ENCODE measurements at regions not wholly inside any gene's neighbourhood (a gene's known extent, or its start where the extent isn't known, plus 50 kb on each side); places are given as distances from the start of the nearest gene placed in this dataset.

DNA sequence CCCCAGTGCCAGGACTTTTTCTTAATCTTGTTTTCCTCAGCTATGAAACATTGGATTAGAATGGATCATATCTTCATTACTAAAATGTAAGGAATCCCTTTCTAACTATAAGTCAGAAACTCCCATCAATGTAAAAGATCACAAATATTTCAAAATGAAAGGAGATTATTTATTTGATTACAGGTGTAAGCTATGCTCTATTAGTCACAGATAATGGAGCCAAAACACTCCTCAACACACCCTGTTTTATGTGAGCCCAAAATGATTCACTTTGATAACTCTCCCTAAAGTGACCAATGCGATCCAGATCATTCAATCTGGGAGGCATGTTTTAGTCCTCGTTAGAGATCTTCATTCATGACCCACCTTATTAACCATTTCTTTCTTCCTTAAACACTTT lies 566.7 kb upstream of the TENM3 start:
- no peak overlapping the region for H3K27ac Mint-ChIP-seq
- no peaks in the 10 kb centered on the region for H3K36me3 Mint-ChIP-seq (ENCODE audit: low read depth)
- H3K4me3 Mint-ChIP-seq = no peak overlapping the region
- no peaks in the 10 kb centered on the region for H3K27me3 Mint-ChIP-seq
- no peak for DNase-seq
- no peaks in the 10 kb centered on the region for H3K4me1 Mint-ChIP-seq (ENCODE audit: low read depth)
- H3K9me3 Mint-ChIP-seq = peaks cover 9% of the 10 kb centered on the region

DNA sequence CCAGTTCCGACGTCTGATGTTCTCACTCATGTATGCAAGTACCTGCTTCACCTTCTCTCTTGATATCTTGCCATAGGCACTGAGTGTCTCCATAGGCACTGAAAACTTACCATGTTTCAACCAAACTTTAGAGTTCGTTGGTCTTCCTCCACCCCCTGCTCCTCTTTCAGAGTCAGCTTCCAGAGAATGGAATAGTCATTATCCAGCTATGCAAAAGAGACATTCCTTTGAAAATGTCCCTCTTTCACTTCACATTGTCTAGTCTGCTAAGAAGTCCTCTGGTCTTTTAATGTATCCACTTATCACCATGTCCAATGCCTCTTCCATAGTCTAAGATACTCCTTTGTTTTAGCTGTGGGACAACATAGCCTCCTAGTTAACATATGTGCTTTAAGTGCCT lies 566.0 kb upstream of the TENM3 start:
- Mint-ChIP-seq H3K27me3 (no peaks in the 10 kb centered on the region), H3K27ac (no peak overlapping the region), H3K9me3 (peaks cover 9% of the 10 kb centered on the region), H3K36me3 (ENCODE audit: low read depth) (no peaks in the 10 kb centered on the region), H3K4me1 (ENCODE audit: low read depth) (no peaks in the 10 kb centered on the region), H3K4me3 (no peak overlapping the region)
- no peak for DNase-seq

DNA sequence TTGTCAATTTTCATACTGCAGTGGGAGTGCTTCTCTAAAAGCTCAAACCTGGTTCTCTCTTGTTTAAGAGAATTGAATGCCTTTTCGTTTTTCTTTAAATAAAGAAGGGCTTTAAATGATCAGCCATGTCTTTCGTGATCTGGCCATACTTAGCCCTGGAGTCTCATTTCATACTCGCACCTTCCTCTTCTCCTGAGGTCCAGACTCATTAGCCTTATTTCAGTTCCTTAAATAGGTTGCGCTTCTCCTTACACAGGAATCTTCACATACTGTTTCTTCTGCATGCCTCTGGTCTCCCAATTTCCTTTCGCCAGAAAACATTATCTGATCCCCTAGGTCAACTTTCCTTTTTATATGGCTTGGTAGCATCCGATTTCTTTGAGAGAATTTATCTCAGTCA lies 565.6 kb upstream of the TENM3 start:
- Mint-ChIP-seq H3K4me1 (ENCODE audit: low read depth) (no peaks in the 10 kb centered on the region), H3K4me3 (no peak overlapping the region), H3K27ac (no peak overlapping the region), H3K36me3 (ENCODE audit: low read depth) (no peaks in the 10 kb centered on the region), H3K9me3 (peaks cover 9% of the 10 kb centered on the region), H3K27me3 (no peaks in the 10 kb centered on the region)
- no peak for DNase-seq

DNA sequence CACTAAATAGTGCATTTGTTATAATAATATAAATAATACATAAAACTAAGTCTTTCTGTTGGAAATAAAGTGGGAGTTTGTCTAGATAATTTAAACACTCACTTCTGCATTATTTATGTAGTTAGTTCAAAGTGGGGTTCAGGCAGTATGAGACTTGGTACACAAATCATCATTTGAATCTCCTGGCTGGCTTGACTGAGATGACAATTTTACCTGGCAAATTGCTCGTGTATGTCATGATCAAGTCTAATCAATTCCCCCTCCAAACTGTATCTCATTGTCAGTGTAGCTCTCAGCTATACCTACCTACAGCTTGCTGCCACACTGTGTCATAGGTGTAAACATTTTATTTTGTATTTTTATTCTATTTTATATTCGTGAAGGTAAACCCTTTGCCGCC lies 563.4 kb upstream of the TENM3 start:
- Mint-ChIP-seq H3K4me3 (no peak overlapping the region), H3K27me3 (no peaks in the 10 kb centered on the region), H3K4me1 (ENCODE audit: low read depth) (no peaks in the 10 kb centered on the region), H3K36me3 (ENCODE audit: low read depth) (no peaks in the 10 kb centered on the region), H3K27ac (no peak overlapping the region), H3K9me3 (peaks cover 13% of the 10 kb centered on the region)
- DNase-seq = no peak

DNA sequence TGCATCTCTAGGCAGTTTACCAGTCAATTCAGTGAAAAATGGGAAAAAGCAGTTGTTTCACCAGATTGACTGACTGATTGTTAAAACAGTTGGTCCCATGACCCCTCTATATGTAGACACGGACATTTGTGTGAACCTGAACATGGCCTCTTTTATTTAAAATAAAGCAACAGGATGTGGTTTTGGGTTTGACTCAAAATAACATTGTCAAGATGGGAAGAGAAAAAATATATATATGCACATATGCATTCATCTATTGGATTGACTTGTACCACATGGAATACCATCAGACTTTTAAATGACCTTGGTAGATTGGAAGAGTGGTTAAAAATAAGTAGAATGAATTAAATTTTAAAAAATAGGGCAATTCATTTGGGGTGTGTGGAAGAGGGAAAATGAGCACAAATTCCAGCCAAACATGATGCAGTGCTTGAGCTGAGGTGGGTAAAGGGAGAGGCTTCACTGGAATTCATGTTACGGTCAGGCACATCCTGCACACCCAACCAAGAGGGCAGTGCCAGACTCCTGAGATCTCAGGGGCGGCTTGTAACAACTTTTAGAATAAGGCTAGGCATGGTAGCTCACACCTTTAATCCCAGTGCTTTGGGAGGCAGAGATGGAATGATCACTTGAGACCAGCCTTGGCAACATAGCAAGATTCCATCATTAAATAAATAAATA lies 560.7 kb upstream of the TENM3 start:
- Mint-ChIP-seq H3K27ac (no peak overlapping the region), H3K36me3 (ENCODE audit: low read depth) (no peaks in the 10 kb centered on the region), H3K9me3 (peaks cover 8% of the 10 kb centered on the region), H3K27me3 (no peaks in the 10 kb centered on the region), H3K4me3 (no peak overlapping the region), H3K4me1 (ENCODE audit: low read depth) (no peaks in the 10 kb centered on the region)
- no peak for DNase-seq

DNA sequence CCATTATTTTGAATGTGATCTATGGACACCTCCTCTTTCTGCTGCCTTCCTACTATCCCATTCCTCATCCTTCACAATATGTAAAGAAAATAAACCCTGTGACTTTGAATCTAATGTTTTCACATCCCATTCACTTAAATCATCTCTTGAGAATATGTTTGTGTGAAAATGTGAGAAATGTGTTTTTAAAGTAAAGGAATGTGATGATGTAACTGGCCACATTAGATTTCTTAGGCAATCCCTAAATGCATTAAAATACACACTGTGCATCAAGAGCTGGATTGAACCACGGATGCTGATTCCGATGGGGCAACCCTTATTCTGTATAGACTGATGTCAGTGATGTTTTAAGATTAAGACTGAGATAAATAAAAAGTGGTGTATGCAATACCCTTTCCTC lies 558.9 kb upstream of the TENM3 start:
- Mint-ChIP-seq H3K27ac (no peak overlapping the region), H3K9me3 (peaks cover 9% of the 10 kb centered on the region), H3K27me3 (no peaks in the 10 kb centered on the region), H3K4me1 (ENCODE audit: low read depth) (no peaks in the 10 kb centered on the region), H3K4me3 (no peak overlapping the region), H3K36me3 (ENCODE audit: low read depth) (no peaks in the 10 kb centered on the region)
- no peak for DNase-seq

DNA sequence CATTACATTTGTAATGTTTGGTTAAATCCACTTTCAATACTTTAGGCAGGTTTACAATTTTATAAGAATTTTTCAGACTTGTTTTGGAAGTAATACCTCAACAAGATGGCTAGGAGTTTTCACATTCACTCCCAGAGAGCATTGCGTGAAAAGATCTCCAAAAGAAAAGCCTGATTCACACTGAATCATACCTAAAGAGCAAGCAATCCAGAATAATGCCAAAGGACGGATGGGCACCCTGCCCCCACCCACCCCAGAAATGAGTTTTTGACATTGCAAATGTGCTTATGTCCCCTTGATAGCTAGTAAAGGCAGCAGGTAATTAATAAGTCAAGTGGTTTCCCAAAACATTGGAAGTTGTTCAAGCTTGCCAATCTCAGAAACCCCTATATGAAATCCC lies 557.7 kb upstream of the TENM3 start:
- no peak overlapping the region for H3K4me3 Mint-ChIP-seq
- H3K27ac Mint-ChIP-seq = no peak overlapping the region
- H3K9me3 Mint-ChIP-seq = peaks cover 9% of the 10 kb centered on the region
- no peaks in the 10 kb centered on the region for H3K36me3 Mint-ChIP-seq (ENCODE audit: low read depth)
- no peak for DNase-seq
- H3K4me1 Mint-ChIP-seq (ENCODE audit: low read depth) = no peaks in the 10 kb centered on the region
- no peaks in the 10 kb centered on the region for H3K27me3 Mint-ChIP-seq

DNA sequence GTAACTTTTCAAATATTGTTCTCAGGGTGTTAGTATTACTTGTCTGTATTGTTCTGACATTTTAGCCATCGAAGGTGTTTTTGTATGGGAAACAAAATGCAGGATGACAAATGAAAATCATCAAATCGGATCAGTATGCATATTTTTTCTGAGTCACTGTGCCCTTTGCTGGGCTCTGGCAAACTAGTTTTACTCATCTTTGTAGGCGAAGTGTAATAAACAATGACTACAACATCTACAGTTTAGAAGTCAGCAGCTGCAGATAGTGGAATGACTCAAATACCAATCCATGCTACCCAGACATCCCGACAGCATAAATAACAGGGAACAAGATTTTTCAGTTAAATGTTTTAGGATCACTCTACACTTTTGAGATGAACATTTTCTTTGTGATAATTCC lies 557.3 kb upstream of the TENM3 start:
- no peak overlapping the region for H3K27ac Mint-ChIP-seq
- no peak for DNase-seq
- H3K36me3 Mint-ChIP-seq (ENCODE audit: low read depth) = no peaks in the 10 kb centered on the region
- peaks cover 9% of the 10 kb centered on the region for H3K9me3 Mint-ChIP-seq
- H3K27me3 Mint-ChIP-seq = no peaks in the 10 kb centered on the region
- no peaks in the 10 kb centered on the region for H3K4me1 Mint-ChIP-seq (ENCODE audit: low read depth)
- no peak overlapping the region for H3K4me3 Mint-ChIP-seq

DNA sequence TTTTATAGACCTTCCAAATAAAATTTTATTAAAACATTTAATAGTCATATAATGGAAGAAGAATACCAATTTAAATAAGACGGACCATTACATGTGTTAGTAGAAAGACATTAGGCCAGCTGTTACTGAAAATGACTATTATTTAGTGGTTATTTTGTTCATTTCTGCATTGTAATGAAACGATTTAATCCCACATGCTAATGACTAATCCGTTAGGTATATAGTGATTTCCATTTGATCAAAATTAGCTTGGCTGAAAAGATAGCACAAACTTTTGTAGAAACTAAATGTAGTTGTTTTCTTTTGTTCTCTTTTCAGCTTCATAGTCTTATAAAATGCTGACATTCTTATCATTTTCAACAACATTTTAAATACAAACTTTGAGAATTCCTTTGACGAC lies 556.1 kb upstream of the TENM3 start:
- H3K9me3 Mint-ChIP-seq = peaks cover 5% of the 10 kb centered on the region
- no peak overlapping the region for H3K27ac Mint-ChIP-seq
- H3K4me1 Mint-ChIP-seq (ENCODE audit: low read depth) = no peaks in the 10 kb centered on the region
- no peaks in the 10 kb centered on the region for H3K36me3 Mint-ChIP-seq (ENCODE audit: low read depth)
- no peak for DNase-seq
- H3K4me3 Mint-ChIP-seq = no peak overlapping the region
- no peaks in the 10 kb centered on the region for H3K27me3 Mint-ChIP-seq

DNA sequence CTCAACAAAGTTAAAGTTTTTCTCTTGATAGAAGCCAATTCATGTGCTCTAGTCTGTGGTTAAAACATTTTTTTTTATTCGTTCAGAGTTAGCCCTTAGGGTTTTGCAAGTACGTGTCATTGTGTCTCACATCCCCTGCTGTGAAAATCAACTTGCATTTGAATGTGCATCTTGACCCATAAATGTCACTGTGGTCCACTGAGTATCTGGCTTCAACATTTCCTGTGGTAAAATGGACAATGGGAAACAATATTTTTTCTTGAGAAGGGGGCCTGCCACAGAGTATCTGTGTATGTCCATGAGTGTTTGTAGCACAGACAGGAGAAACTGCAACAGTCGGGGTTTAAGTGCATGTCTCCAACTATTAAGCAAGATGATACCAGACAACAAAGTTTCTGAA lies 554.8 kb upstream of the TENM3 start:
- no peaks in the 10 kb centered on the region for H3K4me1 Mint-ChIP-seq (ENCODE audit: low read depth)
- H3K27ac Mint-ChIP-seq = no peak overlapping the region
- no peaks in the 10 kb centered on the region for H3K27me3 Mint-ChIP-seq
- H3K4me3 Mint-ChIP-seq = no peak overlapping the region
- no peak for DNase-seq
- peaks cover 5% of the 10 kb centered on the region for H3K9me3 Mint-ChIP-seq
- H3K36me3 Mint-ChIP-seq (ENCODE audit: low read depth) = no peaks in the 10 kb centered on the region

DNA sequence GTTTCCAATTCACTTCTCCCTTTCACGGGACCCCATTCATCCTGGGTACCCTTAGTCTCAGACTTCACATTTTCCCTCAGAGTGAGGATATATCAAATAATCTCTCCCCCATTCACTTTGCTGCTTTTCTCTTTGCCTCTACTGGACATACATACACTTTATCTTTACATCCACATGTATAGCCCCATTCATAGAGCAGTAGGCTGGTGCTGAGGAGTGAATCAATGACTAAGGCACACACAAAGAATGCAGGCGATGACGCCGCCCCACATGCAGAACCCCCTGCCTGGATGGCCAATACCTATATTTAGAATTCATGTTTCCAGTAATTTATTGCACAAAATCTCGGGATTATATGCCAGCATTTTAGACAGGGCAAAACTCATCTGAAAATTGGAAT lies 554.3 kb upstream of the TENM3 start:
- Mint-ChIP-seq H3K9me3 (peaks cover 5% of the 10 kb centered on the region), H3K4me3 (no peak overlapping the region), H3K27me3 (no peaks in the 10 kb centered on the region), H3K27ac (no peak overlapping the region), H3K36me3 (ENCODE audit: low read depth) (no peaks in the 10 kb centered on the region), H3K4me1 (ENCODE audit: low read depth) (no peaks in the 10 kb centered on the region)
- DNase-seq = no peak

DNA sequence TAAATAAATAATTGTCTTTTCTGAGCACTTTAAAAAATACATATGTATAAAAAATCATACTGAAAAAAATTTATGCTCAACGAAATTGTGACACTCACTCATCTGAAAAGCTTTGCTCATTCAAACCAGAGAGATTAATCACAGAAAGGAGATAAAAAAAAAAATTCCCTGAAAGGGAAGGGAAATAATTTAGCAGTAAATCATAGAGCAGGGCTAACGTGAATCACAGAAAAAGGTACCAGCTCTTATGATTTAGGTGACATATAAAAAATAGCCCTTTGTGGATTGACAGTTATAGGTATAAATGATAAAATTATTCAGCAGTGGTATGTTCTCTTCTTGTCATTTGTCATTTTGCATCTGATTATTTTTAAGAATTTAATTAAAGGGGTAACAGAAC lies 552.7 kb upstream of the TENM3 start:
- no peak for DNase-seq
- no peaks in the 10 kb centered on the region for H3K4me1 Mint-ChIP-seq (ENCODE audit: low read depth)
- H3K4me3 Mint-ChIP-seq = no peak overlapping the region
- peaks cover 2% of the 10 kb centered on the region for H3K9me3 Mint-ChIP-seq
- H3K36me3 Mint-ChIP-seq (ENCODE audit: low read depth) = no peaks in the 10 kb centered on the region
- H3K27me3 Mint-ChIP-seq = no peaks in the 10 kb centered on the region
- no peak overlapping the region for H3K27ac Mint-ChIP-seq

DNA sequence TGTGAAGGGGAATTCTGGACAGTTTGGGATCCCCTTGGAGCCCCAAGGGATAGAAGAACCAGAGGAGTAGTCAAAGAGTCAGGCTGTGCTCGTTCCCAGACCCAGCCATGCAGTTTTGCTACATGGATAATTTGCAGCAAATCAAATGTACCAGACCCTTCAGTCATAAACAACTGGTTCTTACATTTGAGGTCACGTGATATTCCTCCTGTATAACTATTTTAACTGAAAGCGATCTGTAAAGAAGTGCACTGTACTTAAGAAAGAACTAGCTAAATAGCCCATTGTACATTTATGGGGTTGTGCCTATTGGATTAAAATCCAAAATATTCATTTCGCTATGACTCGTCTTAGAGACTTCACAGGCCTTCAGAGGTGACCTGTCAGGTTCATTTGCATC lies 550.2 kb upstream of the TENM3 start:
- Mint-ChIP-seq H3K36me3 (ENCODE audit: low read depth) (no peaks in the 10 kb centered on the region), H3K9me3 (peaks cover 5% of the 10 kb centered on the region), H3K27me3 (no peaks in the 10 kb centered on the region), H3K4me1 (ENCODE audit: low read depth) (no peaks in the 10 kb centered on the region), H3K27ac (no peak overlapping the region), H3K4me3 (no peak overlapping the region)
- DNase-seq = no peak

DNA sequence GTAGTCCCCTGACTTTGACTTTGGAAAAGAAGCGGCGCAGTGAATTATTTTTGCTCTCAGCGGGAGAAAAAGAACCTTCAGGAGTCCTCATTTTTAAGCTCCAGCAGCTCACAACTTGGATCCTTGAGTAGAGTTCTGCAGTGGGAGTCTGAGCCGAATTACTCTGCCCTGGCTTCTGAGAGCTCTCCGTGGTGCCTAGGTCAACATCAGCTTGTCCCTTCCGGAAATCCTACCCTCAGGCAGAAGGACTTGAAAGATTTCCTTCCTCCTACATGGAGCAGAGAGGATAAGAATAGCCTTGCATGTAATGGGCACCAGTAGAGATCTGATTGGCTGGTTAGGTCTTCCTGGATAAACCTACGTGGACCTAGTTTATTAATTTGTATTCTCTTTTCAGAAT lies 549.7 kb upstream of the TENM3 start:
- no peak overlapping the region for H3K4me3 Mint-ChIP-seq
- H3K4me1 Mint-ChIP-seq (ENCODE audit: low read depth) = no peaks in the 10 kb centered on the region
- peaks cover 4% of the 10 kb centered on the region for H3K9me3 Mint-ChIP-seq
- no peaks in the 10 kb centered on the region for H3K36me3 Mint-ChIP-seq (ENCODE audit: low read depth)
- H3K27ac Mint-ChIP-seq = no peak overlapping the region
- H3K27me3 Mint-ChIP-seq = no peaks in the 10 kb centered on the region
- no peak for DNase-seq

DNA sequence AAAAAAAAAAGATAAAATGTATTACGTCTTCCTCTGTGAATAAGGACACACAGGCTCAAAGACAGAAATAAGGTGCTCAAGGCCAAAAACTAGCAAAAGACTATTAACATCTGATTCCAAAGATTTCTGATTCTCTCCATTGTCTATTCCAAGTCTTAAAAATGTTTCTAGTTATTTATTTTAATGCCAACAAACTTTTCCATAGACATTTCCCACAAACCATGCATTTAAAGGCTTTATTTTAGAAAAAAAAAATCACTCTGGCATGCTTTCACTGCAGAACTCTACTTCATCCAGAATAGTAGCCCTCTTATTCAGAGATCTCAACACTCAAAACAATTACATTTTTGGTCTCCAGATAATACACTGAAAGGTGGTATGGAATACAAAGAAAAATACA lies 545.0 kb upstream of the TENM3 start:
- no peak for DNase-seq
- Mint-ChIP-seq H3K4me1 (ENCODE audit: low read depth) (no peaks in the 10 kb centered on the region), H3K27me3 (no peaks in the 10 kb centered on the region)

DNA sequence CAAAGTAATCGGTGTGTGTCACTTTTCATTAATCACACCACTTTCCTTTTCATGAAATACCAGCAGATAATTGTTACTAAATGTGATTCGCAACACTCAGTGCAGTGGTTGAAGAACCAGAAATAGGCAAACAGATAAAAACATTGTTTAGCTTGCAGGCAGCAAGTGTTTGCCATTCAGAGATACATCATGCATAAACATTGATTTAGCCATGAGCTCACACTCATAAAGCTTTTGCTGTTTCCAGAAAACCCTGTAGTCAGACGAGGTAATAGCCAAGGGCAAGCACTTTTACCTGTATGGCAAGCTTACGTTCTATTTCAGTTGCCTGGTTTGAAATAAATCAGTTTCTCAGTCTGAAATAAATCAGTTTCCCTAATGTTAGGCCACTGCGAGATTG lies 542.0 kb upstream of the TENM3 start:
- H3K4me1 Mint-ChIP-seq (ENCODE audit: low read depth) = no peaks in the 10 kb centered on the region
- no peaks in the 10 kb centered on the region for H3K36me3 Mint-ChIP-seq (ENCODE audit: low read depth)
- peaks cover 8% of the 10 kb centered on the region for H3K9me3 Mint-ChIP-seq
- no peak for DNase-seq
- H3K27me3 Mint-ChIP-seq = no peaks in the 10 kb centered on the region
- H3K4me3 Mint-ChIP-seq = no peak overlapping the region
- no peak overlapping the region for H3K27ac Mint-ChIP-seq

More for the DNA sequence above, 545.0 kb upstream of the TENM3 start:
- Mint-ChIP-seq H3K4me3 (no peak overlapping the region), H3K27ac (no peak overlapping the region), H3K9me3 (peaks cover 3% of the 10 kb centered on the region), H3K36me3 (ENCODE audit: low read depth) (no peaks in the 10 kb centered on the region)
